ENCODE measurements at regions not wholly inside any gene's neighbourhood (a gene's known extent, or its start where the extent isn't known, plus 50 kb on each side); places are given as distances from the start of the nearest gene placed in this dataset.

GRCh38 chr10:128921389-128922022 lies 545.5 kb upstream of the MGMT start:
- H3K27ac ChIP-seq (ENCODE audit: low read length) = no peak overlapping the region
- ATAC-seq = no peak
- DNase-seq = no peak
- WGBS = 77% methylated on average over 8 of the region's 8 CpGs
- no peaks in the 10 kb centered on the region for H3K27me3 ChIP-seq (ENCODE audit: control insufficient read depth, insufficient read depth)
- H3K4me1 ChIP-seq (ENCODE audit: control insufficient read depth, insufficient read depth, low read length) = no peaks in the 10 kb centered on the region
- H3K9me3 ChIP-seq (ENCODE audit: control insufficient read depth, low read length) = no peaks in the 10 kb centered on the region
- H3K4me3 ChIP-seq (ENCODE audit: low read length) = no peak overlapping the region
- intact Hi-C loops (cut with DNase I) = no loop called here

GRCh38 chr10:128922172-128922571 lies 544.9 kb upstream of the MGMT start:
- intact Hi-C loops (cut with DNase I) = no loop called here
- no peak for ATAC-seq
- WGBS = 58% methylated on average over 2 of the region's 2 CpGs
- no peak for DNase-seq
- Histone ChIP-seq H3K27me3 (ENCODE audit: control insufficient read depth, insufficient read depth) (no peaks in the 10 kb centered on the region), H3K27ac (ENCODE audit: low read length) (no peak overlapping the region), H3K9me3 (ENCODE audit: control insufficient read depth, low read length) (no peaks in the 10 kb centered on the region), H3K4me3 (ENCODE audit: low read length) (no peak overlapping the region), H3K4me1 (ENCODE audit: control insufficient read depth, insufficient read depth, low read length) (no peaks in the 10 kb centered on the region)

- H3K4me3 ChIP-seq (ENCODE audit: low read length) = no peak overlapping the region
- H3K9me3 ChIP-seq (ENCODE audit: control insufficient read depth, low read length) = no peaks in the 10 kb centered on the region
- 70% methylated on average over 11 of the region's 11 CpGs for WGBS
- DNase-seq (no peak), ATAC-seq (no peak)
- no peaks in the 10 kb centered on the region for H3K4me1 ChIP-seq (ENCODE audit: control insufficient read depth, insufficient read depth, low read length)
- H3K27me3 ChIP-seq (ENCODE audit: control insufficient read depth, insufficient read depth) = no peaks in the 10 kb centered on the region
- no peak overlapping the region for H3K27ac ChIP-seq (ENCODE audit: low read length)
- intact Hi-C loops (cut with DNase I) = no loop called here
These were observed 544.3 kb upstream of the MGMT start for GRCh38 chr10:128922619-128923196.

GRCh38 chr10:128924918-128925317 lies 542.1 kb upstream of the MGMT start:
- WGBS = 89% methylated on average over 4 of the region's 4 CpGs
- DNase-seq = no peak
- Histone ChIP-seq H3K27me3 (ENCODE audit: control insufficient read depth, insufficient read depth) (no peaks in the 10 kb centered on the region), H3K27ac (ENCODE audit: low read length) (no peak overlapping the region), H3K4me3 (ENCODE audit: low read length) (no peak overlapping the region), H3K9me3 (ENCODE audit: control insufficient read depth, low read length) (no peaks in the 10 kb centered on the region), H3K4me1 (ENCODE audit: control insufficient read depth, insufficient read depth, low read length) (no peaks in the 10 kb centered on the region)
- ATAC-seq = no peak
- intact Hi-C loops (cut with DNase I) = no loop called here

GRCh38 chr10:128926711-128927110 lies 540.3 kb upstream of the MGMT start:
- H3K4me3 ChIP-seq (ENCODE audit: low read length) = no peak overlapping the region
- peak; percentile 48 to 87 (median 79) for DNase-seq
- no peak overlapping the region for H3K27ac ChIP-seq (ENCODE audit: low read length)
- H3K27me3 ChIP-seq (ENCODE audit: control insufficient read depth, insufficient read depth) = no peaks in the 10 kb centered on the region
- H3K4me1 ChIP-seq (ENCODE audit: control insufficient read depth, insufficient read depth, low read length) = no peaks in the 10 kb centered on the region
- H3K9me3 ChIP-seq (ENCODE audit: control insufficient read depth, low read length) = no peaks in the 10 kb centered on the region
- 51% methylated on average over 11 of the region's 11 CpGs for WGBS
- intact Hi-C loops (cut with DNase I) = no loop called here
- ATAC-seq = peak; percentile 46 to 67

- no peaks in the 10 kb centered on the region for H3K9me3 ChIP-seq (ENCODE audit: control insufficient read depth, low read length)
- H3K27me3 ChIP-seq (ENCODE audit: control insufficient read depth, insufficient read depth) = no peaks in the 10 kb centered on the region
- DNase-seq (peak; percentile 64 to 87 (median 87)), ATAC-seq (peak; percentile 77)
- H3K4me1 ChIP-seq (ENCODE audit: control insufficient read depth, insufficient read depth, low read length) = no peaks in the 10 kb centered on the region
- H3K27ac ChIP-seq (ENCODE audit: low read length) = peak overlapping the region; percentile 21
- 43% methylated on average over 20 of the region's 20 CpGs for WGBS
- no peak overlapping the region for H3K4me3 ChIP-seq (ENCODE audit: low read length)
- intact Hi-C loops (cut with DNase I) = no loop called here
These were observed 539.4 kb upstream of the MGMT start for GRCh38 chr10:128927497-128928161.

- ATAC-seq = no peak
- Histone ChIP-seq H3K27me3 (ENCODE audit: control insufficient read depth, insufficient read depth) (no peaks in the 10 kb centered on the region), H3K4me1 (ENCODE audit: control insufficient read depth, insufficient read depth, low read length) (no peaks in the 10 kb centered on the region), H3K4me3 (ENCODE audit: low read length) (no peak overlapping the region), H3K27ac (ENCODE audit: low read length) (no peak overlapping the region), H3K9me3 (ENCODE audit: control insufficient read depth, low read length) (no peaks in the 10 kb centered on the region)
- WGBS = 88% methylated on average over 33 of the region's 33 CpGs
- DNase-seq = peak in 1 of 3 donors; percentile 58
- intact Hi-C loops (cut with DNase I) = no loop called here
These were observed 538.7 kb upstream of the MGMT start for GRCh38 chr10:128928231-128928836.

- 59% methylated on average over 8 of the region's 8 CpGs for WGBS
- Histone ChIP-seq H3K4me3 (ENCODE audit: low read length) (no peak overlapping the region), H3K9me3 (ENCODE audit: control insufficient read depth, low read length) (no peaks in the 10 kb centered on the region), H3K27ac (ENCODE audit: low read length) (no peak overlapping the region), H3K4me1 (ENCODE audit: control insufficient read depth, insufficient read depth, low read length) (no peaks in the 10 kb centered on the region), H3K27me3 (ENCODE audit: control insufficient read depth, insufficient read depth) (no peaks in the 10 kb centered on the region)
- intact Hi-C loops (cut with DNase I) = no loop called here
- ATAC-seq = peak; percentile 46 to 53
- DNase-seq = no peak
These were observed 537.9 kb upstream of the MGMT start for GRCh38 chr10:128929131-128929530.

- peak; percentile 62 to 72 for ATAC-seq
- WGBS = 42% methylated on average over 2 of the region's 2 CpGs
- no peak overlapping the region for H3K27ac ChIP-seq (ENCODE audit: low read length)
- no peaks in the 10 kb centered on the region for H3K27me3 ChIP-seq (ENCODE audit: control insufficient read depth, insufficient read depth)
- no peaks in the 10 kb centered on the region for H3K9me3 ChIP-seq (ENCODE audit: control insufficient read depth, low read length)
- H3K4me1 ChIP-seq (ENCODE audit: control insufficient read depth, insufficient read depth, low read length) = no peaks in the 10 kb centered on the region
- H3K4me3 ChIP-seq (ENCODE audit: low read length) = no peak overlapping the region
- DNase-seq = no peak
- intact Hi-C loops (cut with DNase I) = no loop called here
These were observed 537.3 kb upstream of the MGMT start for GRCh38 chr10:128929767-128930166.

- ATAC-seq (no peak), DNase-seq (no peak)
- H3K27ac ChIP-seq (ENCODE audit: low read length) = no peak overlapping the region
- no peaks in the 10 kb centered on the region for H3K27me3 ChIP-seq (ENCODE audit: control insufficient read depth, insufficient read depth)
- intact Hi-C loops (cut with DNase I) = no loop called here
- no peak overlapping the region for H3K4me3 ChIP-seq (ENCODE audit: low read length)
- no peaks in the 10 kb centered on the region for H3K4me1 ChIP-seq (ENCODE audit: control insufficient read depth, insufficient read depth, low read length)
- H3K9me3 ChIP-seq (ENCODE audit: control insufficient read depth, low read length) = no peaks in the 10 kb centered on the region
- 56% methylated on average over 6 of the region's 6 CpGs for WGBS
These were observed 536.5 kb upstream of the MGMT start for GRCh38 chr10:128930515-128930914.

- no peaks in the 10 kb centered on the region for H3K9me3 ChIP-seq (ENCODE audit: control insufficient read depth, low read length)
- no peaks in the 10 kb centered on the region for H3K27me3 ChIP-seq (ENCODE audit: control insufficient read depth, insufficient read depth)
- ATAC-seq (no peak), DNase-seq (no peak)
- WGBS = 92% methylated on average over 19 of the region's 19 CpGs
- no peaks in the 10 kb centered on the region for H3K4me1 ChIP-seq (ENCODE audit: control insufficient read depth, insufficient read depth, low read length)
- no peak overlapping the region for H3K4me3 ChIP-seq (ENCODE audit: low read length)
- intact Hi-C loops (cut with DNase I) = no loop called here
- no peak overlapping the region for H3K27ac ChIP-seq (ENCODE audit: low read length)
These were observed 534.8 kb upstream of the MGMT start for GRCh38 chr10:128932071-128932820.
